ENCODE measurements at regions not wholly inside any gene's neighbourhood (a gene's known extent, or its start where the extent isn't known, plus 50 kb on each side); places are given as distances from the start of the nearest gene placed in this dataset.

DNA sequence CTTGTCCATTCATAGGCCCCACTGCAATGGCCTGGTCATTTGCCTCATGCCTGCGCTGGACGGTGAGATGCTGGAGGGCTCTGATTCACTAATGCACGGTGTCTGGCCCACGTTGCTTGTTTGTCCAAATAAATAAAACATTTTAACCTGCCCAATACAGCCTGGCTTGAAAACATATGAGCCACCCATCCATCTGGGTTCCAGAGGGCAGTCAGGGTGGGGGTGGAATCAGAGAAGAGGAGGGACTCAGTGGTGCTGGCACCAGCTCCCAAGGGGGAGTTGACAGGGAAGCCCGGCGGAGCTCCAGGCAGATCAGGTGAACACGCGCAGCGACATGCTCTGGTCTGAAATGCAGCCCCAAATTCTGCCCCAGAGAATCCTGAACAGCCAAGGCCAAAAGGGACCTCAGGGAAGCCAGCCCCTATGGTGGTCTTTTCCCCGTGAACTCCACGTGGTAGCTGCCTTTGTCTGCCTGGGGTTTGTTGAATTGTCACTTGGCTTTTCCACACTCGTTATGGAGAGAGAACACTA, 265.2 kb downstream of the UACA start:
- DNase-seq (ENCODE audit: low read depth, low spot score): no peak
- POLR2A ChIA-PET: no interaction called here
- TF ChIP-seq FOSL1 (IDR thresholded peaks at IDR 0.05; ENCODE audit: low read depth) (no peak), EZH2 (IDR thresholded peaks at IDR 0.05) (no peak), EZH2phosphoT487 (IDR thresholded peaks at IDR 0.05; ENCODE audit: borderline replicate concordance) (no peak), CBX3 (IDR thresholded peaks at IDR 0.05; ENCODE audit: low read depth) (no peak), SIN3A (IDR thresholded peaks at IDR 0.05; ENCODE audit: low read depth) (no peak), ZNF274 (IDR thresholded peaks at IDR 0.05; ENCODE audit: low read depth, low read length) (no peak), YY1 (IDR thresholded peaks at IDR 0.05; ENCODE audit: extremely low read depth, insufficient replicate concordance, low read depth, low read length) (no peak)
- TF ChIP-seq, protein P1, sequence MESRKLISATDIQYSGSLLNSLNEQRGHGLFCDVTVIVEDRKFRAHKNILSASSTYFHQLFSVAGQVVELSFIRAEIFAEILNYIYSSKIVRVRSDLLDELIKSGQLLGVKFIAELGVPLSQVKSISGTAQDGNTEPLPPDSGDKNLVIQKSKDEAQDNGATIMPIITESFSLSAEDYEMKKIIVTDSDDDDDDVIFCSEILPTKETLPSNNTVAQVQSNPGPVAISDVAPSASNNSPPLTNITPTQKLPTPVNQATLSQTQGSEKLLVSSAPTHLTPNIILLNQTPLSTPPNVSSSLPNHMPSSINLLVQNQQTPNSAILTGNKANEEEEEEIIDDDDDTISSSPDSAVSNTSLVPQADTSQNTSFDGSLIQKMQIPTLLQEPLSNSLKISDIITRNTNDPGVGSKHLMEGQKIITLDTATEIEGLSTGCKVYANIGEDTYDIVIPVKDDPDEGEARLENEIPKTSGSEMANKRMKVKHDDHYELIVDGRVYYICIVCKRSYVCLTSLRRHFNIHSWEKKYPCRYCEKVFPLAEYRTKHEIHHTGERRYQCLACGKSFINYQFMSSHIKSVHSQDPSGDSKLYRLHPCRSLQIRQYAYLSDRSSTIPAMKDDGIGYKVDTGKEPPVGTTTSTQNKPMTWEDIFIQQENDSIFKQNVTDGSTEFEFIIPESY (IDR thresholded peaks at IDR 0.05; ENCODE audit: extremely low read depth, insufficient replicate concordance, low read length): no peak
- TF ChIP-seq, protein P2, sequence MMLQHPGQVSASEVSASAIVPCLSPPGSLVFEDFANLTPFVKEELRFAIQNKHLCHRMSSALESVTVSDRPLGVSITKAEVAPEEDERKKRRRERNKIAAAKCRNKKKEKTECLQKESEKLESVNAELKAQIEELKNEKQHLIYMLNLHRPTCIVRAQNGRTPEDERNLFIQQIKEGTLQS (IDR thresholded peaks at IDR 0.05): no peak
- TF ChIP-seq, protein P3, sequence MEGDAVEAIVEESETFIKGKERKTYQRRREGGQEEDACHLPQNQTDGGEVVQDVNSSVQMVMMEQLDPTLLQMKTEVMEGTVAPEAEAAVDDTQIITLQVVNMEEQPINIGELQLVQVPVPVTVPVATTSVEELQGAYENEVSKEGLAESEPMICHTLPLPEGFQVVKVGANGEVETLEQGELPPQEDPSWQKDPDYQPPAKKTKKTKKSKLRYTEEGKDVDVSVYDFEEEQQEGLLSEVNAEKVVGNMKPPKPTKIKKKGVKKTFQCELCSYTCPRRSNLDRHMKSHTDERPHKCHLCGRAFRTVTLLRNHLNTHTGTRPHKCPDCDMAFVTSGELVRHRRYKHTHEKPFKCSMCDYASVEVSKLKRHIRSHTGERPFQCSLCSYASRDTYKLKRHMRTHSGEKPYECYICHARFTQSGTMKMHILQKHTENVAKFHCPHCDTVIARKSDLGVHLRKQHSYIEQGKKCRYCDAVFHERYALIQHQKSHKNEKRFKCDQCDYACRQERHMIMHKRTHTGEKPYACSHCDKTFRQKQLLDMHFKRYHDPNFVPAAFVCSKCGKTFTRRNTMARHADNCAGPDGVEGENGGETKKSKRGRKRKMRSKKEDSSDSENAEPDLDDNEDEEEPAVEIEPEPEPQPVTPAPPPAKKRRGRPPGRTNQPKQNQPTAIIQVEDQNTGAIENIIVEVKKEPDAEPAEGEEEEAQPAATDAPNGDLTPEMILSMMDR (IDR thresholded peaks at IDR 0.05 in 2 of 3, conservative IDR thresholded peaks at IDR 0.05 in 1 of 3; ENCODE audit: borderline replicate concordance in 1 of 3, insufficient read depth in 1 of 3, low read depth in 2 of 3, low read length in 2 of 3): no peak

More for the DNA sequence above, 265.2 kb downstream of the UACA start:
- H3K9ac ChIP-seq (ENCODE audit: low read length): no peak overlapping the region
- no peaks in the 10 kb centered on the region for H3K9me2 ChIP-seq (ENCODE audit: insufficient read depth)
- H3K36me3 ChIP-seq (ENCODE audit: control insufficient read depth in 1 of 2, insufficient read depth in 2 of 2, low read length in 2 of 2): no peaks in the 10 kb centered on the region
- no peak overlapping the region for H3K27ac ChIP-seq (ENCODE audit: low read depth, low read length)
- no peaks in the 10 kb centered on the region for H3K79me2 ChIP-seq (ENCODE audit: insufficient read depth, low read length)
- intact Hi-C loops (cut with micrococcal nuclease): no loop called here
- H3K9me3 ChIP-seq (ENCODE audit: control insufficient read depth in 1 of 2, insufficient read depth in 1 of 2, low read depth in 1 of 2, low read length in 2 of 2): no peaks in the 10 kb centered on the region
- ChIA-PET RAD21 (ENCODE audit: low non-redundant PET in 1 of 2, low total read pairs in 2 of 2, uncharacterized antibody in 2 of 2, unreplicated experiment in 2 of 2) (no interaction called here), CTCF (no interaction called here)
- H4K20me1 ChIP-seq (ENCODE audit: insufficient read depth): no peaks in the 10 kb centered on the region
- no TSS peak for BruUV-seq (replicated peaks)
- H3K4me3 ChIP-seq (replicated peaks in 1 of 2; ENCODE audit: low read depth in 1 of 2, low read length in 2 of 2): no peak overlapping the region
- no peak for ATAC-seq
- H3K4me2 ChIP-seq (ENCODE audit: low read length): no peak overlapping the region
- H3K4me1 ChIP-seq (ENCODE audit: control insufficient read depth in 1 of 2, insufficient read depth in 2 of 2, low read length in 2 of 2): peaks cover 26 to 29% of the 10 kb centered on the region in 2 experiments
- peaks cover 17% of the 10 kb centered on the region; the same call in 1 of the 2 replicates for H3K27me3 ChIP-seq (ENCODE audit: insufficient read depth, low read length)
- no peak overlapping the region for H2AFZ ChIP-seq (ENCODE audit: low read depth, low read length, poor library complexity, severe bottlenecking)
